ENCODE measurements at regions not wholly inside any gene's neighbourhood (a gene's known extent, or its start where the extent isn't known, plus 50 kb on each side); places are given as distances from the start of the nearest gene placed in this dataset.

DNA sequence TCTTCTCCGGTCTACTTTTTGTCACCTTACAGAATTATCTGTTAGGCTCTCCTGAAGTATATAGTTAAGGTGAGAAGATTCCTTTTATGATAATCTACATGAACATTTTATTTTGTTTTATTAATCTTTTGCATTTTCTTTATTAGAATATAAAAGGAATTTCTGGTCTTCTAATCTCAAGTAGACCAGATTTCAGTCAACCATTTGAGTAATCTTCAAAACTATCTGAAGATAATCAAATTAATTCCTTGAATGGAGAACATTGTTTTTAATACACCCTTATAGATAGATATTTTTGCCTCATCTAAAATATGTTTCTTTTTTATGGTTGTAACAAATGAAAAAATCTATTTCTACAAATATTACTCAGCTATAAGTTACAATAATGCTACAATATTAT is 381.7 kb upstream of the PCDH20 start:
- TF ChIP-seq CTCF (conservative IDR thresholded peaks at IDR 0.05; ENCODE audit: low read depth): no peak
- ChIA-PET CTCF (no interaction called here), POLR2A (ENCODE audit: low non-redundant PET) (no interaction called here)
- no peak for DNase-seq (ENCODE audit: low spot score)
- H3K27ac ChIP-seq: no peak overlapping the region

- POLR2A ChIA-PET (ENCODE audit: low non-redundant PET): no interaction called here
- CTCF ChIA-PET: interaction anchor here (0.6 kb wide), 1 partner anchor 203 kb away, joined by 3 read pairs; no protein-coding TSS in a partner anchor
- H3K27ac ChIP-seq: no peak overlapping the region
- DNase-seq (ENCODE audit: low spot score): no peak
- TF ChIP-seq CTCF (conservative IDR thresholded peaks at IDR 0.05; ENCODE audit: low read depth): no peak
Observed at GRCh38 chr13:61795580-61795979, 379.9 kb upstream of the PCDH20 start.

GRCh38 chr13:61779456-61779855 is 363.8 kb upstream of the PCDH20 start:
- POLR2A ChIA-PET (ENCODE audit: low non-redundant PET): no interaction called here
- DNase-seq (ENCODE audit: low spot score): no peak
- no peak overlapping the region for H3K27ac ChIP-seq
- CTCF ChIA-PET: no interaction called here
- TF ChIP-seq CTCF (conservative IDR thresholded peaks at IDR 0.05; ENCODE audit: low read depth): no peak

GRCh38 chr13:61778531-61778930 is 362.9 kb upstream of the PCDH20 start:
- no peak for TF ChIP-seq CTCF (conservative IDR thresholded peaks at IDR 0.05; ENCODE audit: low read depth)
- DNase-seq (ENCODE audit: low spot score): no peak
- H3K27ac ChIP-seq: no peak overlapping the region
- ChIA-PET POLR2A (ENCODE audit: low non-redundant PET) (no interaction called here), CTCF (no interaction called here)

DNA sequence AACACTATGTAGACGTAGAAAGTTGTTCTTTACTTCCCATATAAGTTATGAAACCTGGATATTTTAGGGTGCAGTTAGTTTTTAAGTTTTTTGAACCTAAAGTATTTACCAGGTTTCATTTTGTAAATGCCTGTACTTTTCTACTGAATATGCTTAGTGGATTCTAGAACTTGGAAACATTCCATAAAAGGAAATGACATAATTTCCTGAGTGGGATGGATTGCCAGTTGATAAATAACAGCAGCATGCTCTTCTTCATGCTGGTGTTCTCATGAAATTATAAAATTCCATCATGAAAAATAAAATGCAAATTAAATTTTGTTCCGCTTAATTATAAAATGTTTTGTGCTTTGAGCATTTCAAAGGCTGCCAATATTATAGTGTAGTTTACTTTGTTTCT is 362.2 kb upstream of the PCDH20 start:
- no peak overlapping the region for H3K27ac ChIP-seq
- CTCF ChIA-PET: no interaction called here
- no peak for TF ChIP-seq CTCF (conservative IDR thresholded peaks at IDR 0.05; ENCODE audit: low read depth)
- no peak for DNase-seq (ENCODE audit: low spot score)
- POLR2A ChIA-PET (ENCODE audit: low non-redundant PET): no interaction called here

DNA sequence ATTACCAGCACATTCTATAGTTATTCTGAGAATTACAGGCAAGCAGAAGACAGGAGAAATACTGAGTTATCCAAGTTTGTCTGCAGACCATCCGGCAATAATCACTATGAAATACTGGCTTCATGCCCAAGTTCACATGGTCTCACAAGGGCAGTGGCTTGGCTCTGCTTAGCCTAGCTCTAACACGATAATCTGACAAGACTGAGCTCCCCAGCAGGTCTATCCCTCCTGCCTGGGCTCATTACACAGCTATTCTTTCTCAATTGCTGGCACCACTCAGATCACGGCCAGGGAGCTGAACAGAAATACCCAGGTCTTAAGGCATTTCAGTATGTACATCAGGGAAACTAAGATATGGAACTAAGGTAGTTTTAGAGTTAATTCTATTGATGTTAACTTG is 361.6 kb upstream of the PCDH20 start:
- ChIA-PET POLR2A (ENCODE audit: low non-redundant PET) (no interaction called here), CTCF (no interaction called here)
- H3K27ac ChIP-seq: no peak overlapping the region
- TF ChIP-seq CTCF (conservative IDR thresholded peaks at IDR 0.05; ENCODE audit: low read depth): no peak
- no peak for DNase-seq (ENCODE audit: low spot score)

GRCh38 chr13:61774903-61775302 is 359.3 kb upstream of the PCDH20 start:
- no peak for TF ChIP-seq CTCF (conservative IDR thresholded peaks at IDR 0.05; ENCODE audit: low read depth)
- no peak for DNase-seq (ENCODE audit: low spot score)
- CTCF ChIA-PET: no interaction called here
- POLR2A ChIA-PET (ENCODE audit: low non-redundant PET): no interaction called here
- H3K27ac ChIP-seq: no peak overlapping the region
